ENCODE measurements at regions not wholly inside any gene's neighbourhood (a gene's known extent, or its start where the extent isn't known, plus 50 kb on each side); places are given as distances from the start of the nearest gene placed in this dataset.

DNA sequence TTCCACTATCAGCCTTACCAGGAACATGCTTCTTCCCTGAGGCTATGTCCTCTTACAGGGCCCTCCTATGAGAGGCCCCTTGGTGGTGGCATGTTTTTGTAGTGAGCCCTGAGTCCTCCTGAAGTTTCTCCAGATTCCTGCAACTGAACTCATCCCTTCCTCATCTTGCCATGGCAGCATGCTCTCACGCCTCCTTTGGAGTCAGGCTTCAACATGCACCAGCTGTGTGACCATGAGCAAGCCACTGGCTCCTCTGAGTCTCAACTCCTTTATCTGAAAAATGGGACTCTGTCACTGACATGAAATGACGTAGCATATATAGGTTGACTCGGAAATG is 216.3 kb upstream of the TLE3 start:
- TF ChIP-seq EP300 (IDR thresholded peaks at IDR 0.05) (no peak), POLR2A (IDR thresholded peaks at IDR 0.05) (no peak)
- TF ChIP-seq, protein P1, sequence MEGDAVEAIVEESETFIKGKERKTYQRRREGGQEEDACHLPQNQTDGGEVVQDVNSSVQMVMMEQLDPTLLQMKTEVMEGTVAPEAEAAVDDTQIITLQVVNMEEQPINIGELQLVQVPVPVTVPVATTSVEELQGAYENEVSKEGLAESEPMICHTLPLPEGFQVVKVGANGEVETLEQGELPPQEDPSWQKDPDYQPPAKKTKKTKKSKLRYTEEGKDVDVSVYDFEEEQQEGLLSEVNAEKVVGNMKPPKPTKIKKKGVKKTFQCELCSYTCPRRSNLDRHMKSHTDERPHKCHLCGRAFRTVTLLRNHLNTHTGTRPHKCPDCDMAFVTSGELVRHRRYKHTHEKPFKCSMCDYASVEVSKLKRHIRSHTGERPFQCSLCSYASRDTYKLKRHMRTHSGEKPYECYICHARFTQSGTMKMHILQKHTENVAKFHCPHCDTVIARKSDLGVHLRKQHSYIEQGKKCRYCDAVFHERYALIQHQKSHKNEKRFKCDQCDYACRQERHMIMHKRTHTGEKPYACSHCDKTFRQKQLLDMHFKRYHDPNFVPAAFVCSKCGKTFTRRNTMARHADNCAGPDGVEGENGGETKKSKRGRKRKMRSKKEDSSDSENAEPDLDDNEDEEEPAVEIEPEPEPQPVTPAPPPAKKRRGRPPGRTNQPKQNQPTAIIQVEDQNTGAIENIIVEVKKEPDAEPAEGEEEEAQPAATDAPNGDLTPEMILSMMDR (IDR thresholded peaks at IDR 0.05): no peak
- H3K27ac ChIP-seq: no peak overlapping the region
- H3K4me1 ChIP-seq (ENCODE audit: insufficient read depth): no peaks in the 10 kb centered on the region
- no peaks in the 10 kb centered on the region for H3K9me3 ChIP-seq
- no peak for DNase-seq
- no peak overlapping the region for H3K4me3 ChIP-seq
- intact Hi-C loops (cut with DNase I): no loop called here
- H3K36me3 ChIP-seq: no peaks in the 10 kb centered on the region
- WGBS, 3 donors: 96 to 99% (median 98%) methylated on average over 3 of the region's 3 CpGs
- no peaks in the 10 kb centered on the region for H3K27me3 ChIP-seq

DNA sequence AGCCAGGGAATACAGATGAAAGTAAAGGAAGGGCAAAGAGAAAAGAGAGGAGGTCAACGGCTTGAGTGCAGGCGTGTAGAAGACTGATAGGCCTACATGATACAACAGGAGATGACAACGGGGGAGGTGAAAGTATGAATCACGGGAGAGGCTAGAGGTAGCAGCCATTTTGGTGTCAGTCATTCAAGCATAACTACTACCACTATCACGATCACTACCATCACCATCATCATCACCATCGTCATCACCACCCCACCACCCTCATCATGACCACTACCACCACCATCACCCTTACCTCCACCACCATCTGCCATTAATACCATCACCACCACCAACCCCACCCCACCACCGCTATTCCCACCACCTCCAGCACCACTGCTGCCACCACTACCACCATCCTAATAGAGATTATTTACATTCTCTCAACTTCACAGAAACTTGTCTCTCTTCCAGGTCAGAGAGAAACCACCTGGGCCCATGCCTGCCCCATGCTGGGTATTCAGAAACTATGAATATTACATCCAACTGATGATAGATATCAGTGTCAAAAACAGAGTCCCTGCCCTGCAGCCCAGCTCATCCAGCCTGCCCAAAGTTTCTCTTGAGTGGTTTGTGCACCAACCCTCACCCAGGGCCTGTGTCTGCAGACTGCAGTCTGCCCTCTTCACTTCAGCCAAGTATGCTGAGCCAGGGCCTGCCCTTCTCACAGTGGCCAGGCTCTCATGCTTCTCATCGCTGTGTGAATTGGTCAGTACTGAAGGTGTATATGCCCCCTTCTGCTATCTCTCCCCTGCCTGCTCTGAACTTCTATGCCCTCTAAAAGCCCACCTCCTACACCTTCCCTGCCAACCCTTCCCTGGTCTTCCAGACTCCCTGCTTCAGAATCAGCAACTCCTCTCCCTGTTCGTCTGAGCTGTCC is 215.6 kb upstream of the TLE3 start:
- H3K9me3 ChIP-seq: no peaks in the 10 kb centered on the region
- no peak overlapping the region for H3K27ac ChIP-seq
- H3K4me3 ChIP-seq: no peak overlapping the region
- no peak for DNase-seq
- TF ChIP-seq POLR2A (IDR thresholded peaks at IDR 0.05): no peak
- 91 to 94% (median 93%) methylated on average over 9 of the region's 9 CpGs for whole genome bisulfite sequencing, 3 donors
- no peaks in the 10 kb centered on the region for H3K4me1 ChIP-seq (ENCODE audit: insufficient read depth)
- intact Hi-C loops (cut with DNase I): no loop called here
- H3K36me3 ChIP-seq: no peaks in the 10 kb centered on the region
- H3K27me3 ChIP-seq: no peaks in the 10 kb centered on the region

DNA sequence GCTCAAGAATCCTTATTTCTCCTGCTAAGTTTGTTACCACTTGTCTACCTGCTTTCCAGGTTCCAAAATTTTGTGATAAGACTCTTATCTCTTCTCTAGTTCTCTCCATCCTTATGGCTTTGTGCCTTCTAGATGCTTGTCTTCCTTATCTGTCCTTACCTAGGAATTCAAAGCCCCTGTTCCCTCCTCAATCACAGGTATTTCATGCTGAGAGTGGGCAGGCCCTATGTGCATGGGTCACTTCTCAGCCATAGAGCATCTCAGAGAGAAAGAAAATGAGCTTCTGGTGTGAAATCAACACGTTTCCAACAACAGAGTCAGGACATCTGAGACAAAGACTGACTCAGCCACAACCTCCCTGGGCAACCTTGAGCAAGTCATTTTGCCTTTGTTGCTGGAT is 214.1 kb upstream of the TLE3 start:
- no peak for TF ChIP-seq POLR2A (IDR thresholded peaks at IDR 0.05)
- no peak for DNase-seq
- no peaks in the 10 kb centered on the region for H3K9me3 ChIP-seq
- no peak overlapping the region for H3K27ac ChIP-seq
- H3K4me3 ChIP-seq: no peak overlapping the region
- WGBS, 3 donors: 53 to 63% (median 55%) methylated on average over 1 of the region's 1 CpG
- H3K27me3 ChIP-seq: no peaks in the 10 kb centered on the region
- no peaks in the 10 kb centered on the region for H3K36me3 ChIP-seq
- intact Hi-C loops (cut with DNase I): no loop called here
- H3K4me1 ChIP-seq (ENCODE audit: insufficient read depth): no peaks in the 10 kb centered on the region

DNA sequence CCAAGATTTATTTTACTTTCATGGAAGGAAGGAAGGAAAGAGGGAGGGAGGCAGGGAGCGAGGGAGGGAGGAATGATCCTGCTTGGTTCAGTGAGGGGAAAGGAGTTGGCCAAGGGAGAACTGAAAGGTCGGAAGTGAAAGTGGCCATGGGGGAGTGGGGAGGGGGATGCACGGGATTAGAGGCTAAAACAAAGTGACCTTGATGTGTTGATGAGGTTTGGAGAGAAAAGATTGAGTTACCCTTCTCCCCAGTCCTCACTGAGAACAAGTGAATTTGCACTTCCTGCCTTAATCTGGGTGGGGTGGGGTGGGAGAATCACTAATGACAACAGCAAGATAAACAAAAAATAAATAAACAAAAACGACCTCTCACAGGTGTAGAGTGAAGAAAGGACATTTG is 212.0 kb upstream of the TLE3 start:
- 37 to 43% (median 37%) methylated on average over 4 of the region's 4 CpGs for WGBS, 3 donors
- no peaks in the 10 kb centered on the region for H3K27me3 ChIP-seq
- intact Hi-C loops (cut with DNase I): no loop called here

DNA sequence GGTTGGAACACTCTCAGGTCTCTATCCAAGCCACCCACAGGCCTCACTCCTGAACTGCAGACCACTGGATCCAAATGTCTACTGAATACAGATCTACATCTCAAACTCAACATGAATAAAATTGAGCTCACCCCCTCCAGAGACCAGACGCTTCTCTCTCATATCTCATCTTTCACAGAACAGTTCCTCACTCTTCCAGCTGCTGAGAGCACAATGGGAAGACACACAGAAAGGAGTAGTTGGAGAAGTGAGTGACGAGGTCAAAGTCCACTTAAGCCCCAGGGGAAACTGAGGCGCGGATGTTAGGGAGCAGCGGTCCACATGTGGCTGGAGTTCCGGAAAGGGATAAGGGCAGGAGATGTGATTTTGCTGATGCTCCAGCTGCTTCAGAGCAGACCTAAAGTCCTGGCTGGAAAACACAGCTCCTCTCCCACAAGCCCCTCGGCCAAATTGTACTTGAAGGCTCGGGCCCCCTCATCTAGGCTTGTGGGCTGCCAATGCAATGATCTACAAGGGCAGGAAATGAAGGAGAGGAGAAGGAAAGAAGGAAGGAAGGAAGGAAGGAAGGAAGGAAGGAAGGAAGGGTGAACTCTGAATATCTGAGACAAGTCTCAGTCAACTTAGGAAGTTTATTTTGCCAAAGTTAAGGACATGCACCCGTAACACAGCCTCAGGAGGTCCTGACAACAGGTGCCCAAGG is 211.2 kb upstream of the TLE3 start:
- H3K4me3 ChIP-seq: no peak overlapping the region
- 87 to 92% (median 89%) methylated on average over 9 of the region's 9 CpGs for WGBS, 3 donors
- no peak overlapping the region for H3K27ac ChIP-seq
- intact Hi-C loops (cut with DNase I): no loop called here
- H3K36me3 ChIP-seq: no peaks in the 10 kb centered on the region
- no peaks in the 10 kb centered on the region for H3K27me3 ChIP-seq
- no peaks in the 10 kb centered on the region for H3K9me3 ChIP-seq
- H3K4me1 ChIP-seq (ENCODE audit: insufficient read depth): no peaks in the 10 kb centered on the region
- TF ChIP-seq, protein P1 (IDR thresholded peaks at IDR 0.05): no peak
- TF ChIP-seq POLR2A (IDR thresholded peaks at IDR 0.05) (no peak), EP300 (IDR thresholded peaks at IDR 0.05) (no peak)
- no peak for DNase-seq

More for the DNA sequence above, 212.0 kb upstream of the TLE3 start:
- Histone ChIP-seq H3K4me1 (ENCODE audit: insufficient read depth) (no peaks in the 10 kb centered on the region), H3K4me3 (no peak overlapping the region), H3K36me3 (no peaks in the 10 kb centered on the region), H3K9me3 (no peaks in the 10 kb centered on the region), H3K27ac (no peak overlapping the region)
- no peak for TF ChIP-seq POLR2A (IDR thresholded peaks at IDR 0.05)
- TF ChIP-seq, protein P1 (IDR thresholded peaks at IDR 0.05): no peak
- no peak for TF ChIP-seq EP300 (IDR thresholded peaks at IDR 0.05)
- no peak for DNase-seq
